HepG2 (cell line): ENCODE measurements at regions not wholly inside any gene's neighbourhood (a gene's known extent, or its start where the extent isn't known, plus 50 kb on each side); places are given as distances from the start of the nearest gene placed in this dataset.

Experiments used
- ARHGAP35 ChIP-seq: sonication (generic); formaldehyde crosslinking; IDR thresholded peaks from 2 replicates; pipeline ENCODE4 v1.9.0; 2022; ENCODE audit warnings: mild to moderate bottlenecking, inconsistent platforms, moderate library complexity, missing genetic modification reagents, borderline replicate concordance
- CHD4 ChIP-seq: fragments of 200-600 bp; sonication (generic); IDR thresholded peaks from 2 replicates; pipeline ENCODE4 v1.7.0; 2017; ENCODE audit warnings: mild to moderate bottlenecking, low read length, borderline replicate concordance
- FOXJ3 ChIP-seq: sonication (generic); formaldehyde crosslinking; IDR thresholded peaks from 2 replicates; pipeline ENCODE4 v1.4.0; 2020; ENCODE audit warnings: missing genetic modification reagents, mild to moderate bottlenecking, borderline replicate concordance
- POLR2A ChIP-seq, 2 experiments: IDR thresholded peaks; 2 replicates each; pipeline ENCODE4 v1.6.1; 2011; ENCODE audit warnings: low read depth in 2 of 2, low read length in 2 of 2, mild to moderate bottlenecking in 1 of 2, moderate library complexity in 1 of 2; ENCODE audit not compliant: insufficient read depth in 1 of 2
- RAD21 ChIP-seq: fragments of 450-650 bp; formaldehyde crosslinking; IDR thresholded peaks from 2 replicates; pipeline ENCODE4 v1.5.0; 2020; ENCODE audit warnings: mild to moderate bottlenecking
- STAT5B ChIP-seq: sonication (generic); formaldehyde crosslinking; IDR thresholded peaks from 2 replicates; pipeline ENCODE4 v1.4.0; 2020; ENCODE audit warnings: missing genetic modification reagents
- U2AF2 ChIP-seq: fragments of 200-400 bp; formaldehyde crosslinking; IDR thresholded peaks from 2 replicates; pipeline ENCODE4 v1.6.1; 2017; ENCODE audit warnings: low read depth, mild to moderate bottlenecking, low read length
- ZKSCAN1 ChIP-seq: fragments of 150-350 bp; IDR thresholded peaks from 2 replicates; pipeline ENCODE4 v1.6.1; 2014; ENCODE audit warnings: low read length
- ZNF281 ChIP-seq: sonication (generic); formaldehyde crosslinking; IDR thresholded peaks from 2 replicates; pipeline ENCODE4 v1.4.0; 2020; ENCODE audit warnings: missing genetic modification reagents, borderline replicate concordance
- ZNF792 ChIP-seq: IDR thresholded peaks from 2 replicates; pipeline ENCODE4 v1.6.1; 2016
- TF ChIP-seq, protein P1 (sequence below), 2 experiments: IDR thresholded peaks; 2 replicates each; pipeline ENCODE4 v1.6.1; 2011 to 2012; ENCODE audit warnings: low read length in 2 of 2, borderline replicate concordance in 1 of 2, low read depth in 1 of 2, mild to moderate bottlenecking in 1 of 2, moderate library complexity in 1 of 2
- TF ChIP-seq, protein P2 (sequence below): sonication (generic); formaldehyde crosslinking; IDR thresholded peaks from 2 replicates; pipeline ENCODE4 v1.4.0; 2020; ENCODE audit warnings: missing genetic modification reagents

GRCh38 chr9:25861421-25861820, 183.2 kb upstream of the TUSC1 start:
- TF ChIP-seq STAT5B = no peak
- no peak for TF ChIP-seq POLR2A (IDR thresholded peaks at IDR 0.05; ENCODE audit: insufficient read depth in 1 of 2, low read depth in 2 of 2, low read length in 2 of 2)
- no peak for TF ChIP-seq ARHGAP35
- TF ChIP-seq RAD21 = no peak
- TF ChIP-seq FOXJ3 (CRISPR knock-in tag) = no peak
- TF ChIP-seq CHD4 = no peak
- no peak for TF ChIP-seq U2AF2
- no peak for TF ChIP-seq ZKSCAN1
- TF ChIP-seq ZNF281 = no peak
- no peak for TF ChIP-seq ZNF792 (CRISPR knock-in tag)
- TF ChIP-seq, protein P1, sequence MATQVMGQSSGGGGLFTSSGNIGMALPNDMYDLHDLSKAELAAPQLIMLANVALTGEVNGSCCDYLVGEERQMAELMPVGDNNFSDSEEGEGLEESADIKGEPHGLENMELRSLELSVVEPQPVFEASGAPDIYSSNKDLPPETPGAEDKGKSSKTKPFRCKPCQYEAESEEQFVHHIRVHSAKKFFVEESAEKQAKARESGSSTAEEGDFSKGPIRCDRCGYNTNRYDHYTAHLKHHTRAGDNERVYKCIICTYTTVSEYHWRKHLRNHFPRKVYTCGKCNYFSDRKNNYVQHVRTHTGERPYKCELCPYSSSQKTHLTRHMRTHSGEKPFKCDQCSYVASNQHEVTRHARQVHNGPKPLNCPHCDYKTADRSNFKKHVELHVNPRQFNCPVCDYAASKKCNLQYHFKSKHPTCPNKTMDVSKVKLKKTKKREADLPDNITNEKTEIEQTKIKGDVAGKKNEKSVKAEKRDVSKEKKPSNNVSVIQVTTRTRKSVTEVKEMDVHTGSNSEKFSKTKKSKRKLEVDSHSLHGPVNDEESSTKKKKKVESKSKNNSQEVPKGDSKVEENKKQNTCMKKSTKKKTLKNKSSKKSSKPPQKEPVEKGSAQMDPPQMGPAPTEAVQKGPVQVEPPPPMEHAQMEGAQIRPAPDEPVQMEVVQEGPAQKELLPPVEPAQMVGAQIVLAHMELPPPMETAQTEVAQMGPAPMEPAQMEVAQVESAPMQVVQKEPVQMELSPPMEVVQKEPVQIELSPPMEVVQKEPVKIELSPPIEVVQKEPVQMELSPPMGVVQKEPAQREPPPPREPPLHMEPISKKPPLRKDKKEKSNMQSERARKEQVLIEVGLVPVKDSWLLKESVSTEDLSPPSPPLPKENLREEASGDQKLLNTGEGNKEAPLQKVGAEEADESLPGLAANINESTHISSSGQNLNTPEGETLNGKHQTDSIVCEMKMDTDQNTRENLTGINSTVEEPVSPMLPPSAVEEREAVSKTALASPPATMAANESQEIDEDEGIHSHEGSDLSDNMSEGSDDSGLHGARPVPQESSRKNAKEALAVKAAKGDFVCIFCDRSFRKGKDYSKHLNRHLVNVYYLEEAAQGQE (IDR thresholded peaks at IDR 0.05; ENCODE audit: borderline replicate concordance in 1 of 2, low read depth in 1 of 2, low read length in 2 of 2) = no peak
- TF ChIP-seq, protein P2, sequence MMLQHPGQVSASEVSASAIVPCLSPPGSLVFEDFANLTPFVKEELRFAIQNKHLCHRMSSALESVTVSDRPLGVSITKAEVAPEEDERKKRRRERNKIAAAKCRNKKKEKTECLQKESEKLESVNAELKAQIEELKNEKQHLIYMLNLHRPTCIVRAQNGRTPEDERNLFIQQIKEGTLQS (CRISPR knock-in tag) = no peak
